Smooth muscle cell of the brain vasculature (primary cell): ENCODE measurements at regions not wholly inside any gene's neighbourhood (a gene's known extent, or its start where the extent isn't known, plus 50 kb on each side); places are given as distances from the start of the nearest gene placed in this dataset.
A peak's percentile ranks its signal among the peaks of the same experiment; 100 is the strongest.

Experiments
- DNase-seq: peaks from one replicate; pipeline ENCODE4 v3.0.0-alpha.2; 2012; ENCODE audit warnings: low read depth, low spot score

DNA sequence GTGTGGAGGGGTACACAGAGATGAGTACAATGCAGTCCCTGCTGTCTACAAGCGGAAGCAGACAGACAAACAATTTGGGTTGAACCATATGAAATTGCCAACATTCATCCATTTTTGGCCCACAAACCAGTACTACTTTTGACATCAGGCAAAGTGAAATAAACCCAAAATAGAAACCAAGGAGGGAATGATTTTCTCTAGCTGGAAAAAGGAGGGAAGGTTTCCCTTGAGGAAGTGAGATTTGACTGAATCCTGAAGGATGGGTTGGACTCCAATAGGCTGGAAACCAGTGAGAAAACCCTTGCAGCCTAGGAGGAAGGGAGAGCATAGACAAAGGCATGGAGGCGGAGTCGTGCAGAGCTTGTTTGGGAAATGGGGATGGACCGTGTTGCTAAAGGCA is 63.5 kb upstream of the PJA1 start:
- DNase-seq: no peak

- DNase-seq: no peak
Observed at GRCh38 chrX:69226459-69227158, 61.4 kb upstream of the PJA1 start.

DNA sequence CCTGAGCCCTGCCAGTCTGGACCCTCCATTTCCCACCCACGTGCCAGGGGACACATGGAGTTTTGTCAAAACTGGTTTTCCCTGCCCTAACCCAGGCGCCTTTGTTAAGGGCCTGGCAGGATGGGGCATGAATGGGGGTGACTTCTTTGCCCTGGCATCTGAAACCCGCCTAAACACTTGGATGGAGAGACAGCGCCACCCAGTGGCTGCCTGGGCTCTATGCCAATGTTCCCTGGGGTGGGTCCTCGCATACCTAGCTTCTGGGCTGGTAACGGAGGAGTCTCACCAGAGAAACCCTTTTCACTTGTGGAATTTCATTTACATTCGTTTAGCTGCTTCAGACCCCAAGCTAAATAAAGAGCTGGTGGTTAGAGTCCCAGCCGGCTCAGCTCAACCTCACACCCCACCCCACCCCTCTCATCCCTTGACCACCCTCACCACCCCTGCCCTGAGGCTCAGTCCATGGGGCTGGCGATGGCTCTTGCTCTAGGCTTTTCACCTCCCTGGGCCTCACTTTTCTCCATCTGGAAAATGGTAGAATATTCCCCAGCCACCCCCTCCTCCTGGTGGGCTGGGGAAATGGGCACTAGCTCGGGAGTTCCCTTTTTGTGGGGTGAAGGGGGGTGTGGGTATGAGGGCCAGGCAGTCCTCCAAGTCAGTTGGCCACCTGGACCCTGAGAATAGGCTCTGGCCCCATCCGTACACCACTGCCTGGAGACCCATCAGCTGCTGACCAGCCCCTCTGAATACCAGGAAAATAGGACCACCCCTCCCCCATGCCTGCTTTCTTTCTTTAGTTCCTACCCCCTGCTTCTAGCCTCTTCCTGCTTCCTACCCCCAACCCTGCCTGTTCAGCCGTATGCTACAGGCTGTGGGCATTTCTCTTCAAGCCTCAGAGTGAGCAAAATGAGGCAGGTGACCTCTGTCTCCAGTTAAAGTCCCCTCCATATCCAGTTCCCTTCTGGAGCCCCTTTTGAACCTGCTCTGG is 57.1 kb upstream of the PJA1 start:
- DNase-seq: peak; percentile 12

DNA sequence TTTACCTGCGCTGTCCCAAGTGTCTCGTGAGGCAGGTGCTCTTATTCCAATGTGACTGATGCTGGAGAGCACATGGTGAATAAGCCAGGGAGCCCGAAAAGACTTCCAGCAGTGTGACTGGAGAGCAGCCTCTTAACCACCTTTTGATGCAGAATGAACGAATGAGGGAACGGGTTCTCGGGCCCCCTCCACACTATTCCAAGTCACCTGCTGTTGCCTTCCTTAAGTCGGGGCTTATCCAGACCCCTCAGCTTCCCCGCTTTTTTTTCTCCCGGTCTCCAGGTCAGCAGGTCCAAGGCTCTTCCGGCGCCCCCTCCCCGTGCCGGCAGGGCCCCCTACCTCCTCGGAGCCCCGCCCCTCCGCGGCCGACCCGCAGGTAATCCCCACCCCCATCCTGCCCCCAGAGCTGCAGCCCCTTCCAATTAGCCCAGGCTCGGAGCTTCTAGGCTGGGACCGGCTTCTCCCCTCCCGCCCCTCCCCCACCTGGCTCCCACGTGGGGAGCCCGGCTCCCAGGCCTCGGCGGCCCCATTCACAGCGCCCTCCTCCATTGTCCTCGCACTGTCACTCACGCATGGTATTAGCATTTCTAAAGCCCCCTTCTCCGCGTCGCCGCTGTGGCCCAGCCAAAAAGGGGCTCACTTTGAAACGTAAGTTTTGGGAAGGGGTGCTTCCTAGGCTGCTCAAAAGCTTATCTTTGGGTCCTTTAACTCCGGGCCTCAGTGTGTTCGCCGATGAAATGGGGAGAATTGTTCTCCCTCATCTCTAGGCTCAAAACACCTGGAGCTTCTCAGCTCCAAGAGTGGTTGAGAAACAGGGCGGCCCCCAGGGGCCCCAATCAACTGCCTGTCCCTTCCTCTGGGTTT is 56.2 kb upstream of the PJA1 start:
- no peak for DNase-seq

DNA sequence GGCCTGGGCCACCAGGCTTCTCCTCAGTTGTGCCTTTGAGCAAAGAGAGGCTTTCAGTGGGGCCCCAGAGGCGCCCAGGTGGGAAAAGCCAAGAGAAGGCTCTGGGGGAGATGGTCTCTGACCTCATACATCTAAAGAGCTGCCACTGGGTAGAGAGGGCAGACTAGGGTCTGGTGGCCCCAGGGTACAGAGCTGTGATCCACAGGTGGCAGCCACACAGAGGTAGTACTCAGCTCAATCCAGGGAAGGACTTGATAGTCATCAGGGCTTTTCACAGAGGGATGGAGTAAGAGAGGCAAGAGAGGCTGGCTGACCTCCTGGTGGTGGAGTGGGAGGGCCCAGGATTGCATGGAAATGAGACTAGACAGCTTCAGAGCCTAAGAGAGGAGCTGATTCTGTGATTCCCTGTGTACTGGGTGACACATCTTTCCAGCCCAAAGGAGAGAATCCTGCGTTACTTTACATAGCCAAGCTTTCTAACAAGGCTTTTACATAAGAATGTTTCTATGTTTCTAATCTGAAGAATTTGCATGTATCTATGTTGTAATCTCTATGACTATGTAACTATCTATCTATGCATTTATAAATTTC is 53.2 kb upstream of the PJA1 start:
- DNase-seq: no peak

- no peak for DNase-seq
Observed at GRCh38 chrX:69216911-69217310, 51.7 kb upstream of the PJA1 start.

DNA sequence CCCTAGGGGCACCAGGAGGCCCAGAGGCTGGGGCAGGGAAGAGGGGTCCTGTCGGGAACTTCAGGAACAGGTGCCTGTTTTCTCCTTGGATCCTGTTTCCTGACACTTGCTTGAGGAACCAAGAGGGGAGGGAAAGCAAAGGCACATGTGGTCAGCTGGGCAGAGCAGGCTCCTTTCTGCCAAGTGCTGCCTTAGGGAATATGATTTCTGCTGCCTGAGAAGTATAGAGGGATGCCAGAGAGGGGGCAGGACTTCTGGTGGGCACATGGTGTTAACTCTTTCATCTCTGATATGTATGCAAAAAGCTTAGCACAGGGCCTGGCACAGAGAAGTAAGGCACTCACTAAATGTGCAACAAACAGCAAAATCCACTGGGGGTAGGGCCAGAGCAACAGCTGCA is 51.2 kb upstream of the PJA1 start:
- no peak for DNase-seq

GRCh38 chrX:69215161-69215875 is 50.1 kb upstream of the PJA1 start:
- no peak for DNase-seq
